ENCODE measurements at regions not wholly inside any gene's neighbourhood (a gene's known extent, or its start where the extent isn't known, plus 50 kb on each side); places are given as distances from the start of the nearest gene placed in this dataset.

- DNase-seq, result no peak
Observed at GRCh38 chr12:98360401-98360800, 155.0 kb upstream of the TMPO start.

- no peak for DNase-seq
Observed at GRCh38 chr12:98369581-98369980, 145.8 kb upstream of the TMPO start.

DNA sequence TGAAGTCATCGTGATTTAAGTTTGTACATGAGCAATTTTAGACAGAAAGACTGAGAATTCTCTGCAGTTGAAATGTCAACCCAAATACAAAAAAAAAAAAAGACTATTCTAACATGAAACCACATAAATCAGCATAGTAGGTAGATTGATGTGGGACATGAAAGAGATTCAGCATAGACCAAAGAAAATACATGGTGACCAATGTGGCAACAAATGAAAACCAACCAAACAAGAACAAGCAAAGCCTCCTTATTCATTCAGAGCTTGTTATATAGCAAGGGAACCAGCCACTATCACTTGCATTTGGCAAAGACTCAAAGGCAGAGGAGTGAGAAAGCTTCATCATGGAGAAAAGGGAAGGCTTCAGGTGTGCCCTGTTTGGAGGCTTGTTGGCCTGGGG is 144.4 kb upstream of the TMPO start:
- DNase-seq, result no peak

GRCh38 chr12:98371419-98371818 is 144.0 kb upstream of the TMPO start:
- DNase-seq, result no peak

DNA sequence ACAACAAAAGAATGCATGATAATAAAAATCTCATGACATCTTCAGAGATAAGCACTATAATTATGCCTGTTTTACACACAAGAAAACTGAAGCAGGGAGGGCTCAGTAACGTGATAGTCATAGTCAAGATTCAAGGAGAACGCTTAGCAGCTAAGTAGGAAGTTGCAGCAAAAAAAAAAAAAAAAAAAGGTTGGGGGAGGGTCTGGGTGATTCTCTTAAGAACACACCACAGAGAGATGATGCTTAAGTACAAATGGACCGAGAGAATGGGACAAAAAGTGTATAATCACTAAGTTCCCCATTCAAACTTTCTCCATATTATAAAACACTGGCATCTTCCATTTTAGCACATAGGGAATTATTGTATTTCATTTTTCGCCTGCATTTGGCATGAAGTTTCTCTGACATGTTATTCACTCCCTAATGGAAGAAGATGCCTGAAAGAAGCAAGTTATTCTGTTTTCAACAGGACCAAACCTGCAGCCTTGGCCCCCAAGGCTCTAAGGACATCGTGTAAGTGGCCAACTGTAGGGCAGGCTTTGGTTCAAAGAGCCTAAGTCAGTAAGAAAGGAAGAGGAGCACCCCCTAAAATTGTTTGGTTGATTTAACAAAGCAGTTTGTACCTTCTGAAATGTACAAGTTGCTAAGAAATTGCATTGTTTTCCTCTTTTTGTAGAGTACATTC is 142.9 kb upstream of the TMPO start:
- DNase-seq, result no peak

DNA sequence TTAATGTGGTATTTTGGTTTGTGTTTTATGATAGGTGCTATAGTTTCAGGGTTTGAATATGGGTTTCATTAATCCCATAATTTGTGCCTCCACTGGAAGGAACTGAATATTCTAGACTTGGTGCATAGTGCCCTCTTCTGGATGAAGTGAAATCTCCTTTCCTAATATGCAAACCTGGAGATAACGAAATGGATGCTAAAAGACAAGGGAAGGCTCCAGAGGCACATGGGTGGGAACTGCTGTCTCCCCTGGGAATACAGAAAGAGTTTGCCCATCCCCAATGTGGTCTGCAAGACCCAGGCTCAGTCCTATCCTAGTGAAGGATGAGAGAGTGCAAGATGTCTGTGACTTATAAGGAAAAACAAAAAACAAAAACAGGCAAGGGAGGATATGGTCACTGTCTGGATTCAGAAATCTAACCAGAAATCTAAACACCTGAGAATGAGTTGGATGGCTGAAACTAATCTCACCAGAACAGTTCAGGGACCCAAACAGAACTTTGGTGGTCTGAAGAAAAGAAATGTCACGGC is 142.3 kb upstream of the TMPO start:
- DNase-seq, result no peak

- DNase-seq, result no peak
Observed at GRCh38 chr12:98374007-98374406, 141.4 kb upstream of the TMPO start.

GRCh38 chr12:98379106-98379505 is 136.3 kb upstream of the TMPO start:
- no peak for DNase-seq

DNA sequence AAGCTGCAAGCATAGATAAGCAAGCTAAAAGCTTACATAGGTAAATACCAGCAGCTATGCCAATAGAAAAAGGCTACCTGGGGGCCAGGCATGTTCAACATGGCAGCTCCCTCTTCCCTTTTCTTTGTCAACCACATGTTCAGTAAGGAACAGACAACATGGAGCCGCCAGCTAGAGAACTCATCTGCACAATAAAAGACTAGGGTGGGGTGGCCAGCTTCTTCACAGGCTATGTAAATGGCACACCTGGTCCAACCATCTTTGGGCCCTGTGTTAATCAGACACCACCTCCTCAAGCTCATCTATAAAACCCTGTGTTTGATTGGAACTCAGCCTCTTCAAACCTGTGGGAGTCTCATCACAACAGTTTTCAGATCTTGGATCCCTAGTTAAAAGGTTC is 129.7 kb upstream of the TMPO start:
- no peak for DNase-seq

GRCh38 chr12:98387444-98387843 is 127.9 kb upstream of the TMPO start:
- no peak for DNase-seq

GRCh38 chr12:98388126-98388525 is 127.3 kb upstream of the TMPO start:
- DNase-seq, result no peak

GRCh38 chr12:98389593-98389992 is 125.8 kb upstream of the TMPO start:
- DNase-seq, result no peak

- peak; percentile 75 for DNase-seq
Observed at GRCh38 chr12:98397323-98398105, 117.9 kb upstream of the TMPO start.

DNA sequence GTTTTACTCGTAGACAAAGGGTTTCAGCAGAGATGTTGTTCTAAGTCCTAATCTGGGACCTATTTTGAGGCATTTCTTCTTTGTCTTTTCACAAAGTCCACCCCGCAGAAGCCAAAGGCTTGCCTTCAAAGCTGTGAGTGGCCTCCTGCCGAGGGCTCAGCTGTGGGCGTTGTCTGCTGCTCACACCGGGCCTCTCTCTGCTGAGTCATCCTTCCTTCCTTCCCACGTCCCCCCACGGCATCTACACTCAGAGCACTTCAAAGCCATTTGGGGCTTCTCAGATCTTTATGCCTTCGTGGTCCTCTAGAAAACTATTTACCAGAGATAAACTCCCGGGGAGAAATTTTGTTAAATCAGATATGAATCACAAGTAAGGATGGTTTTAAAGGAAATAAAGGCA is 115.9 kb upstream of the TMPO start:
- peak; percentile 61 for DNase-seq

- no peak for DNase-seq
Observed at GRCh38 chr12:98401427-98401826, 114.0 kb upstream of the TMPO start.

GRCh38 chr12:98402091-98402490 is 113.3 kb upstream of the TMPO start:
- no peak for DNase-seq

GRCh38 chr12:98402671-98403070 is 112.7 kb upstream of the TMPO start:
- DNase-seq, result no peak

DNA sequence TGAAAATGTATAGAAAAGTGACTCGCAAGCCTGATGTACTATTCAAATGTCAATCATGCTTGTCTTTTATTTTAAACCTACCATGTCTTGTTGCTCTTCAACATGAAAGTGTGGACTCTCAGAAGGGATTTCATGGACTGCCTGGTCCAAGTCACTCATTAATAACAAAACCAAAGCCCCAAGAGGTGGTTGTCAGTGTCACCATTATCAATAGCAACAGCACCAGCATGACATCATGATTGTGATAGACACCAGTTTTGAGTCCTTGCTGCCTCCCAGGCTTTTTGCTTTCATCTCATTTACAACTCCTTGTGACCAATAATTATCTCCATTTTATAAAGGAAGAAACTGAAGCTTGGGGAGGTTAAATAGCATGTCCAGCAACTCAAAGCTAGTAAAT is 112.0 kb upstream of the TMPO start:
- DNase-seq, result no peak

DNA sequence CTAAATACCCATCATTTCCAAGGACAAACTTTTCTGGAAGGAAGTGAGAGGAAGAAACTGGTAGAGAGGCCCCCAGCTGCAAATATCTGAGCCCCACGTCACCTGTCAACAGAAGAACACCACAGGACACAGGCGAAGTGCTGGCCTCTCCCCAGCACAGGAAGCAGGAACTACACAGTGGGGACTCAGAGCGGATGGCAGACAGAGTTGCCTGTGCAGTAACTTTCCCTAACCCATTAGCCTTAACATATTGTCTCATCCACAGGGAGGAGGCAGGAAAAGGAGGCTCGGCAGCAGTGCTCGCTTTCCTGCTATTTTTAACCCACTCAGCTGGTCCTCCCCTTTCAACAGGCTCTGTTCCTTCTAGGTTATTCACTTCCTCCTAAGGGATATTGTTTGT is 111.5 kb upstream of the TMPO start:
- DNase-seq, result no peak

DNA sequence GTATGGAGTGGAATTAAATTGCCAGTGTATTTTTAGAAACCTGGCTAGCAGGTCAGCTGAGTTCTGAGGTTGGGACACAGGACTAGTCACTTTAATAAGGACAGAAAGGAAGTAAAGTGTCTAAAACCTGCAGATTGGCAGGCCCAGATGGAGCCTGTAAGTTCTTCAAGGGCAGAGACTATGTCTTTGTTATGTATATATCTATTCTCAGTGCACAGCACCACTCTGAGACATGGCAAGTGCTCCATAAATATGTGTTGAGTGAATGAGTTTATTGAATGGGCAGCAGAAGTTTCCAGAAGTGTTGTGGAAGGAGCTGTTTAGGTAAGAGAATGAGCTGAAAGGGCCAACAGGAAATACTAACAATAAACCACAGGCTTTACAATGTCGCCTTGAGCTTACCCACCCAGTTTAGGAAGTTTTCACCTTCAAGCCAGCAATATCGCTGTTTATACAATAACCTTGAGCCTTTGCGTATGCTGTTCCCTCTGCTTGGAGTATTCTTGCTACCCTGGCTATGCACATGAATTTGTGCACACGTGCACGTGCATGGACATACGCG is 109.5 kb upstream of the TMPO start:
- DNase-seq, result no peak

GRCh38 chr12:98406378-98406777 is 109.0 kb upstream of the TMPO start:
- no peak for DNase-seq

DNA sequence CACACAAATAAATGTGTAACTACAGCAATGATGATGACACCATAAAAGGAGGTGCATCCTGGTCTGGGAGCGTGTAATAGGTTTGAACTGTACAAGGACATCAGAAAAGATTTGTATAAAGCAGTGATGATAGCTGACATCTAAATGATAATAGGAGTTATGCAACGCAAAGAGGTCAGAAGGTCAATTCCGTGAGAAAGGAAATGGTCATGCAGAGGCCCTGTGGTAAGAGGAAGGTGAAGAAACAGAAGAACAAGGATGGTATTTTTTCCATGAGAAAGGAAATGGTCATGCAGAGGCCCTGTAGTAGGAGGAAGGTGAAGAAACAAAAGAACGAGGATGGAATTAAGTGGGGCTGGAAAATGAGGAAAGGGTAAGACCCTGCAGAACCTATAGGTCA is 106.7 kb upstream of the TMPO start:
- DNase-seq, result no peak

DNA sequence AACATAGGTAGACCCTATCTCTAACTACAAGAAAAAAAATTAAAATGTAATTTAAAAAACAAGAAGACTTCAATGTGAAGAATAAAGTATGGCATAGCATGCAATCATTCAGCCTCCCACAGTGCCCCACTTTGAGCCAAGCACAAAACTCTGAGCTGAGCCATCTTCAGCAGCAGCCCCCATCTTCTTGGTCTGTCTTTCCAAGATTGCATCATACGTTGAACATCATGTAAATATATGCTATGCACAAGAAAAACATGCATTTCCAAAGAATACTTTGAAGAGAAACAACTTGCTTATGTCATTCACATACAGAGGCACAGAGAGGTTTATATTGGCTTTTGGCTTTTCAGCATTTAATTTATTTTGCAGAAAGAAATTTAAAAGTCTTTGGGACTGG is 105.8 kb upstream of the TMPO start:
- DNase-seq, result no peak

- no peak for DNase-seq
Observed at GRCh38 chr12:98410356-98410755, 105.0 kb upstream of the TMPO start.

Data from activated T-cell treated with anti-CD3 and anti-CD28 coated beads for 4 hours (primary cell).